ENCODE measurements at regions not wholly inside any gene's neighbourhood (a gene's known extent, or its start where the extent isn't known, plus 50 kb on each side); places are given as distances from the start of the nearest gene placed in this dataset.

DNA sequence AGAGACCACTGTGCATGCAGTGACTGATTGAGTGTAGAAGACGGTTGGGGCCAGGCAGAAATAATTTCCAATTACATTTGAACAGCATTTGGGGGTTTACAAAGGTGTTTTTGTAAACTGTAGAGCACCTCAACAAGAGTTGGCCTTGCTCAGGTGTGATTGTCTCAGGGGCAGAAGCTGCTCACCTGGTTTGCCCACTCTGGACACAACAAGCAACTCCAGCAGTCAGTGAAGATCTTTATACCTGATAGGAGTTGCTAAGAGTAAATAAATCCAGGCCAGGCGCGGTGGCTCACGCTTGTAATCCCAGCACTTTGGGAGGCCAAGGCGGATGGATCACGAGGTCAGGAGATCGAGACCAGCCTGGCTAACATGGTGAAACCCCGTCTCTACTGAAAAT is 221.3 kb downstream of the RAB28 start:
- no peaks in the 10 kb centered on the region for H3K4me1 ChIP-seq (ENCODE audit: control insufficient read depth in 3 of 3, insufficient read depth in 3 of 3, low read length in 3 of 3)

DNA sequence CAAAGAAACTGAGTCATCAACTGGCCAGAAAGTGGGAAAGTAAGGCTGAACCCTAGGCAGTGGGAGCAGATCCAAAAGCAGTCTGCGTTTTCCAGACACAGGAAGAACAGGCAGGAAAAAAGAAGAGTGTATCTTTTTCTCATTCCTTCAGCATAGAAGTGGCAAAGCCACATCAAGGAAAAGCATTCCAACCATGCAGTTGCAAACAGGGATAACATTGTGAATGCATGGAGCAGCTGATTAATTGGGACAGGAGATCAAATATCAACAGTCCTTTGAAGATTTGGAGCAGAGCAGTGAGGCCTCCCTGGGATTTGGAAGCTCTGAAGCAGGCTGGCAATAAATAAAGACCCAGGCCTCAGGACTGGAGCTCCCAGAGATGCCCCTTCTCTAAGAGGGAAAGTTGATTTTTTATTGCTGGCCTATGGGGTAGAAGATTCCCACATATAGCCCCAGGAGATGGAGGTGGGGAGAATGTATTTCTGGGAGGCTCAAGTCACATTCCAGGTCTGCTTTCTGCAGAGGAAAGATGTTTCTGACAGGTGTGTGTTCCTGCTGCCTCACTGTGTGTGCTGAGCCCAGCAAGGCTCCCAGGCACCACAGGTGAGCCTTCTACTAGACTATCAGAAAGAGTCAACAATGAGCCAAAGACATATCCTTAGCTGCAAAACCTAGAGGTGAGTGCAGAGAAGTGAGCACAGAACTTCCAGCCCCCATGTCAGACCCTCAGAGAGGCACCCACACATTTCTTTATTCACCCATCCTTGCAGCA is 222.5 kb downstream of the RAB28 start:
- H3K27ac ChIP-seq (ENCODE audit: low read depth, low read length), result no peak overlapping the region
- H3K9me3 ChIP-seq (ENCODE audit: control insufficient read depth in 3 of 3, low read length in 3 of 3), result no peaks in the 10 kb centered on the region
- H3K4me1 ChIP-seq (ENCODE audit: control insufficient read depth in 3 of 3, insufficient read depth in 3 of 3, low read length in 3 of 3), result no peaks in the 10 kb centered on the region
- H3K27me3 ChIP-seq (ENCODE audit: control insufficient read depth in 3 of 3, insufficient read depth in 3 of 3, low read length in 3 of 3), result no peaks in the 10 kb centered on the region
- H3K9ac ChIP-seq (ENCODE audit: low read depth in 1 of 3, low read length in 3 of 3), result no peak overlapping the region
- H3K4me3 ChIP-seq (ENCODE audit: low read length in 3 of 3), result no peak overlapping the region
- no peaks in the 10 kb centered on the region for H3K36me3 ChIP-seq (ENCODE audit: control insufficient read depth in 3 of 3, insufficient read depth in 3 of 3, low read length in 3 of 3)

More for the DNA sequence above, 221.3 kb downstream of the RAB28 start:
- Histone ChIP-seq H3K36me3 (ENCODE audit: control insufficient read depth in 3 of 3, insufficient read depth in 3 of 3, low read length in 3 of 3) (no peaks in the 10 kb centered on the region), H3K27ac (ENCODE audit: low read depth, low read length) (no peak overlapping the region), H3K4me3 (ENCODE audit: low read length in 3 of 3) (no peak overlapping the region), H3K9me3 (ENCODE audit: control insufficient read depth in 3 of 3, low read length in 3 of 3) (no peaks in the 10 kb centered on the region), H3K9ac (ENCODE audit: low read depth in 1 of 3, low read length in 3 of 3) (no peak overlapping the region), H3K27me3 (ENCODE audit: control insufficient read depth in 3 of 3, insufficient read depth in 3 of 3, low read length in 3 of 3) (no peaks in the 10 kb centered on the region)

DNA sequence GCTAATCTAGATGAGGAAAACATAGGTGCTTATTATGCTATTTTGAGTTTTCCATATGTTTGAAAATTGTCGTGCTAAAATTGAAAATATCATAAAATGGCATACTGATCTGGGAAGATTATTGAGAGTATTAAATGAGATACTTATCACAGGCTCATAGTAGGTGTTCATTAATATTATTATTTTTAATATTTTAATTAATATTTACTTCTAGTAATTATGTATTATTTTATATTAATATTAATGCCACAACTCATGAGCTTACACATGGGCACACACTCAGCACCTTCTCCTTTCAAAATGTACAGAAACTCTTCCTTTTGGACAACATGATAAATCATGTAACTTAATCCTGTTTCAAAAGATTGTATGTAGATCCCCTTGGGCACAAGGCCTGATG is 223.6 kb downstream of the RAB28 start:
- no peaks in the 10 kb centered on the region for H3K9me3 ChIP-seq (ENCODE audit: control insufficient read depth in 3 of 3, low read length in 3 of 3)
- H3K4me3 ChIP-seq (ENCODE audit: low read length in 3 of 3), result no peak overlapping the region
- H3K36me3 ChIP-seq (ENCODE audit: control insufficient read depth in 3 of 3, insufficient read depth in 3 of 3, low read length in 3 of 3), result no peaks in the 10 kb centered on the region
- H3K4me1 ChIP-seq (ENCODE audit: control insufficient read depth in 3 of 3, insufficient read depth in 3 of 3, low read length in 3 of 3), result no peaks in the 10 kb centered on the region
- no peak overlapping the region for H3K27ac ChIP-seq (ENCODE audit: low read depth, low read length)
- H3K27me3 ChIP-seq (ENCODE audit: control insufficient read depth in 3 of 3, insufficient read depth in 3 of 3, low read length in 3 of 3), result no peaks in the 10 kb centered on the region
- H3K9ac ChIP-seq (ENCODE audit: low read depth in 1 of 3, low read length in 3 of 3), result no peak overlapping the region

DNA sequence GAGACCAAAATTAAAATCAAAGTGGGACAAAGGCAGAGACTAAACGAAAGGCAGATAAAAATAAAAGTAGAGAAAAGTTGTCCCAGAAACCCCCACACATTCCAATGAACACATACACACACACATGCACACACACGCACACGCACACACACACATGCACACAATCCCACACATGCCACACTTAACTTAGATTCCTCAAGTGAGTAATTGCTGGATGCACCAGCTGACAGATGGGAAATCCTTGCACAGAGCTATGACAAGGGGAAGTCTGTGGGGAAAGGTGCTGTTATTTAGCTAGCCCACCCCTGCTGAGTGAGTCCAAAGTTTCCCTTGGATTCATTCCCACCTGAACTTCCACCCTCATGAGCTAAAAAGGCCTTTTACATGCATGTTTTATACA is 233.9 kb downstream of the RAB28 start:
- H3K36me3 ChIP-seq (ENCODE audit: control insufficient read depth in 3 of 3, insufficient read depth in 3 of 3, low read length in 3 of 3), result no peaks in the 10 kb centered on the region
- H3K27me3 ChIP-seq (ENCODE audit: control insufficient read depth in 3 of 3, insufficient read depth in 3 of 3, low read length in 3 of 3), result no peaks in the 10 kb centered on the region
- no peak overlapping the region for H3K9ac ChIP-seq (ENCODE audit: low read depth in 1 of 3, low read length in 3 of 3)
- H3K9me3 ChIP-seq (ENCODE audit: control insufficient read depth in 3 of 3, low read length in 3 of 3), result peaks cover 0 to 5% (median 4%) of the 10 kb centered on the region in 3 donors
- H3K4me1 ChIP-seq (ENCODE audit: control insufficient read depth in 3 of 3, insufficient read depth in 3 of 3, low read length in 3 of 3), result no peaks in the 10 kb centered on the region
- no peak overlapping the region for H3K27ac ChIP-seq (ENCODE audit: low read depth, low read length)
- H3K4me3 ChIP-seq (ENCODE audit: low read length in 3 of 3), result no peak overlapping the region

DNA sequence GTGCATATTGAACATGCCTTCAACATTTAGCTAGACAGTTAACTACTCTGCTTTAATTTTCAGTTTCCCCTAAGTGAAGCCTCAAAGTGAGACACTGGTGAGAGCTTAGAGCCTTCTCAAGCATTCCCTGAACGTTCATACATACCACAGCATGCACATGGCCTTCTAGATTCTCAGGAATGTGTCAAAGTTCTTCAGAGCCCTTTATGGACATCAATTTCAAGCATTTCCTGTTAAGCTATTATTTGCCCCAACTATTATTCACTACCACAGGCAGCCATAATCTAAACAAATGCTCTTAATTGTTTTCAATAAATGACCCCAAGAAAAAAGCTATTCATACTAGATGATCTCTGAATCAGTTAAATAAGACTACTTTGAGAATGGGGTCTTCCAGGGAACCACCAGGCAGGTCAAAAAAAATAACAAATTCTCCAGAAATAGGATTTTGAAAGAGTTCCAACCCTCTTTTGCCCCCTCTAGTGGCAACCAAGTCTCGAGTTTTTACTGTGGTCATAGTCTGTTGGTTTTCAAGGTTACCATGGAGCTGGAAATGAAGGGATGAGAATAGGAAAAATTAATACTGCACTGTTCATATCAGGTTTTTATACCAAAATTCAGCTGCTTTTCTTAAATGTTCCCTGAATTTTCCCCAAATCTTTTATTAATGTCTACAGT is 235.4 kb downstream of the RAB28 start:
- peaks cover 0 to 5% (median 4%) of the 10 kb centered on the region in 3 donors for H3K9me3 ChIP-seq (ENCODE audit: control insufficient read depth in 3 of 3, low read length in 3 of 3)
- no peak overlapping the region for H3K27ac ChIP-seq (ENCODE audit: low read depth, low read length)
- H3K4me3 ChIP-seq (ENCODE audit: low read length in 3 of 3), result no peak overlapping the region
- H3K9ac ChIP-seq (ENCODE audit: low read depth in 1 of 3, low read length in 3 of 3), result no peak overlapping the region
- H3K36me3 ChIP-seq (ENCODE audit: control insufficient read depth in 3 of 3, insufficient read depth in 3 of 3, low read length in 3 of 3), result no peaks in the 10 kb centered on the region
- no peaks in the 10 kb centered on the region for H3K4me1 ChIP-seq (ENCODE audit: control insufficient read depth in 3 of 3, insufficient read depth in 3 of 3, low read length in 3 of 3)
- H3K27me3 ChIP-seq (ENCODE audit: control insufficient read depth in 3 of 3, insufficient read depth in 3 of 3, low read length in 3 of 3), result no peaks in the 10 kb centered on the region

DNA sequence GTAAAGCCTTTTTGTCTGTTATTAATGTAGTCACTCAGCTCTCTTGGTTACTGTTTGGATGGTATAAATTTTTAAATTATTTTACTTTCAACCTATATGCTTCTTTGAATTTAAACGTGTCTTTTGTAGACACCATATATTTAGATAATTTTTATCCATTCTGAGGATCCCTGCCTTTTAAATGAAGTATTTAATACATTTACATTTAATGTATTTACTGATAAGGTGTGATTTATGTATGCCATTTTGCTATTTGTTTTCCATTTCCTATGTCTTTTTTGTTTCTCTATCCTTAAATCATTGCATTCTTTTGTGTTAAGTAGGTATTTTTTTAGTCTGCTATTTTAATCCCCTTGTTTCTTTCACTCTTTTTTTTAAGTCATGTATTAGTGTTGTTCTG is 238.0 kb downstream of the RAB28 start:
- no peak overlapping the region for H3K4me3 ChIP-seq (ENCODE audit: low read length in 3 of 3)
- H3K9me3 ChIP-seq (ENCODE audit: control insufficient read depth in 3 of 3, low read length in 3 of 3), result peaks cover 0 to 5% (median 4%) of the 10 kb centered on the region in 3 donors
- H3K27me3 ChIP-seq (ENCODE audit: control insufficient read depth in 3 of 3, insufficient read depth in 3 of 3, low read length in 3 of 3), result no peaks in the 10 kb centered on the region
- H3K36me3 ChIP-seq (ENCODE audit: control insufficient read depth in 3 of 3, insufficient read depth in 3 of 3, low read length in 3 of 3), result no peaks in the 10 kb centered on the region
- no peak overlapping the region for H3K27ac ChIP-seq (ENCODE audit: low read depth, low read length)
- no peak overlapping the region for H3K9ac ChIP-seq (ENCODE audit: low read depth in 1 of 3, low read length in 3 of 3)
- no peaks in the 10 kb centered on the region for H3K4me1 ChIP-seq (ENCODE audit: control insufficient read depth in 3 of 3, insufficient read depth in 3 of 3, low read length in 3 of 3)

DNA sequence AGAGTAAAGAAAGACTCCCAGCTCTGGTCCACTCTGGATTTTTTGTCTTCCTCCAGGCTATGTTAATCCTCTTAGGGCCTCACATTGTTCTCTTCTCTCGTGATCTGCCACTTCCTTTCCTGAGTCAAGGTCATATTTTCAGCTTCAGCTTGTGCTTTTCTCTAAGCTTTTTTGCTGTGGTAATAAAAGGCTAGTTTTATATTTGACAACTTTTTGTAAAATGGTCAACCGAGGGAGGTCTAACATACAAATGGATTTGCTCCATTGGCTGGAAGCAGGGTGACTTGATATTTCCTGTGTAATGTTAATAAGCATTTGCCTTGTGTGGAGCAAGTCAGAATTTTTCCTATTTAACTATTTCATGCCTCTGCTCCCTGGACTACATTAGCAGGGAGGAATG is 239.7 kb downstream of the RAB28 start:
- no peaks in the 10 kb centered on the region for H3K4me1 ChIP-seq (ENCODE audit: control insufficient read depth in 3 of 3, insufficient read depth in 3 of 3, low read length in 3 of 3)
- no peaks in the 10 kb centered on the region for H3K27me3 ChIP-seq (ENCODE audit: control insufficient read depth in 3 of 3, insufficient read depth in 3 of 3, low read length in 3 of 3)
- no peak overlapping the region for H3K4me3 ChIP-seq (ENCODE audit: low read length in 3 of 3)
- H3K9me3 ChIP-seq (ENCODE audit: control insufficient read depth in 3 of 3, low read length in 3 of 3), result peaks cover 0 to 5% (median 4%) of the 10 kb centered on the region in 3 donors
- no peak overlapping the region for H3K9ac ChIP-seq (ENCODE audit: low read depth in 1 of 3, low read length in 3 of 3)
- H3K36me3 ChIP-seq (ENCODE audit: control insufficient read depth in 3 of 3, insufficient read depth in 3 of 3, low read length in 3 of 3), result no peaks in the 10 kb centered on the region
- H3K27ac ChIP-seq (ENCODE audit: low read depth, low read length), result no peak overlapping the region

DNA sequence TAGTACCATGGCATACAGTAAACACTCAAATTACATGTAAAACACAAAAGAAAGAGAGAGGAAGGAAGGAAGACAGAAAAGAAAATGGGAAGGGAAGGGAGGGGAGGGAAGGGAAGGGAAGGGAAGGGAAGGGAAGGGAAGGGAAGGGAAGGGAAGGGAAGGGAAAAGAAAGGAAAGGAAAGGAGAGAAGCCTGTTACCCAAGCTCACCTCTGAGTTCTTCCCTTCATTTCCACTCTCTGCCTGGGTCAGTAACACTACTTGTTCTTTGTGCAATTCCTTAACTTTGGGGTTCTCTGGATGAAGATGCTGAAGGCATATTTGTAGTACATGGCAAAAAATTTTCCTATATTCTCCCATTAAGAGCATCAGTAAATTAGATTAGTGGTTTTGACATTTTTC is 241.0 kb downstream of the RAB28 start:
- H3K4me1 ChIP-seq (ENCODE audit: control insufficient read depth in 3 of 3, insufficient read depth in 3 of 3, low read length in 3 of 3), result no peaks in the 10 kb centered on the region
- no peaks in the 10 kb centered on the region for H3K36me3 ChIP-seq (ENCODE audit: control insufficient read depth in 3 of 3, insufficient read depth in 3 of 3, low read length in 3 of 3)
- no peak overlapping the region for H3K27ac ChIP-seq (ENCODE audit: low read depth, low read length)
- no peak overlapping the region for H3K9ac ChIP-seq (ENCODE audit: low read depth in 1 of 3, low read length in 3 of 3)
- H3K9me3 ChIP-seq (ENCODE audit: control insufficient read depth in 3 of 3, low read length in 3 of 3), result peaks cover 0 to 5% (median 4%) of the 10 kb centered on the region in 3 donors
- H3K27me3 ChIP-seq (ENCODE audit: control insufficient read depth in 3 of 3, insufficient read depth in 3 of 3, low read length in 3 of 3), result no peaks in the 10 kb centered on the region
- no peak overlapping the region for H3K4me3 ChIP-seq (ENCODE audit: low read length in 3 of 3)

DNA sequence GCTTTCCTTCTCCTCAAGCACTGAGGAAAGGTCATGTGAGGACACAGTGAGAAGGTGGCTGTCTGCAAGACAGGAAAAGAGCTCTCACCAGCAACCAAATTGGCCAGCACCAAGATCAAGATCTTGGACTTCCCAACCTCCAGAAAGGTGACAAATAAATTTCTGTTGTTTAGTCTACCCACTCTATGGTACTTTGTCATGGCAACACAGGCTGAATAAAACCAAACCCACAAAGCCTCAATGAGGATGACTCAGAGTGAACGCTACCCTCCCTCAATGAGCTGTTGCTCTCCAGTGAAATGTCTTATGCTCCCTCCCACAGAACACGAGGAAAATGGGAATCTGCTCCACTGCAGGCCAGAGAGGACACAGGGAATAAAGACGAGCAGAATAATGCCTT is 244.1 kb downstream of the RAB28 start:
- H3K9me3 ChIP-seq (ENCODE audit: control insufficient read depth in 3 of 3, low read length in 3 of 3), result no peaks in the 10 kb centered on the region
- no peaks in the 10 kb centered on the region for H3K27me3 ChIP-seq (ENCODE audit: control insufficient read depth in 3 of 3, insufficient read depth in 3 of 3, low read length in 3 of 3)
- H3K9ac ChIP-seq (ENCODE audit: low read depth in 1 of 3, low read length in 3 of 3), result no peak overlapping the region
- no peaks in the 10 kb centered on the region for H3K36me3 ChIP-seq (ENCODE audit: control insufficient read depth in 3 of 3, insufficient read depth in 3 of 3, low read length in 3 of 3)
- no peak overlapping the region for H3K27ac ChIP-seq (ENCODE audit: low read depth, low read length)
- H3K4me3 ChIP-seq (ENCODE audit: low read length in 3 of 3), result no peak overlapping the region
- H3K4me1 ChIP-seq (ENCODE audit: control insufficient read depth in 3 of 3, insufficient read depth in 3 of 3, low read length in 3 of 3), result no peaks in the 10 kb centered on the region

DNA sequence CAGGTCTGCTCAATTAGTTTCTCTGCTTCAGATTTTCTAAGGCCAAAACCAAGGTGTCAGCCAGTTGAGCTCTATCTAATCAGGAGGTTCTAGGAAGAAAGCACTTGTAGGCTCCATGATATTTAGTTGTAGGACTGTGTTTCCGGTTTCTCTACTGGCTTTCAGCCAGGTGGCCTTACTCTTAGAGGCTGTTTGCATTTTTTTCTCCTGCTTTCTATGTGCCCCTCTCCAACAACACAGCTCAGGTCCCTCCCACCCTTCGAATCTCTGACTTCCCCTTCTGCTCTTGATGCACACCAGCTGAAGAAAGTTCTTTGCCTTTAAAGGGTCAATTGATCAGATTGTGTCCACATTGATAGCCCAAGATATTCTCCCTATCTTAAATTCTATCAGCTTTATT is 245.2 kb downstream of the RAB28 start:
- Histone ChIP-seq H3K36me3 (ENCODE audit: control insufficient read depth in 3 of 3, insufficient read depth in 3 of 3, low read length in 3 of 3) (no peaks in the 10 kb centered on the region), H3K27ac (ENCODE audit: low read depth, low read length) (no peak overlapping the region), H3K27me3 (ENCODE audit: control insufficient read depth in 3 of 3, insufficient read depth in 3 of 3, low read length in 3 of 3) (no peaks in the 10 kb centered on the region), H3K4me1 (ENCODE audit: control insufficient read depth in 3 of 3, insufficient read depth in 3 of 3, low read length in 3 of 3) (no peaks in the 10 kb centered on the region), H3K9ac (ENCODE audit: low read depth in 1 of 3, low read length in 3 of 3) (no peak overlapping the region), H3K9me3 (ENCODE audit: control insufficient read depth in 3 of 3, low read length in 3 of 3) (no peaks in the 10 kb centered on the region), H3K4me3 (ENCODE audit: low read length in 3 of 3) (no peak overlapping the region)

Data from skeletal muscle tissue (tissue), 3 donors.